ENCODE measurements at regions not wholly inside any gene's neighbourhood (a gene's known extent, or its start where the extent isn't known, plus 50 kb on each side); places are given as distances from the start of the nearest gene placed in this dataset.

- no peak for TF ChIP-seq CTCF (conservative IDR thresholded peaks at IDR 0.05; ENCODE audit: low read depth, low read length)
- no peak overlapping the region for H3K4me3 ChIP-seq (ENCODE audit: low read depth, low read length)
- DNase-seq (ENCODE audit: low read depth): no peak
Observed at GRCh38 chr3:117531078-117531767, 821.6 kb downstream of the TUSC7 start.

DNA sequence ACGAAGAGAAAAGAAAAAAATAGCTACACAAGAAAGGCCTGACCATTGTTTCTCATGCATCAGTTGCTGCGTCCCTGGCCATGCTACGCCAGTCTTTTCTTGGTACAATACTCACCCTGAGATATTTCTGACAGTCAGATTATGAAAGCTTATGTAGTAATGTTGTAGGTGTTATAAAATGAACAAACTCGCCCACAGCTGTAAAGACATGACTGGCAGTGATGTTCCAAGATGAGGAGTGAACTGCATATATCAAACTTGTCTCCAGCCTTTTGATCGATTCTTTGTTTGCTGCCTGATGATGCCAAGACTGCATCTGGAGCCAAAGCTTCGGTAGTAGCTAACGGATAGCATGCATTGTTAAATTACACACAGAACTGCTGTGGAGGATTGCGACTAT lies 822.7 kb downstream of the TUSC7 start:
- no peak for DNase-seq (ENCODE audit: low read depth)
- TF ChIP-seq CTCF (conservative IDR thresholded peaks at IDR 0.05; ENCODE audit: low read depth, low read length): no peak

GRCh38 chr3:117534138-117534537 lies 824.6 kb downstream of the TUSC7 start:
- H3K4me3 ChIP-seq (ENCODE audit: low read depth, low read length): no peak overlapping the region
- no peak for TF ChIP-seq CTCF (conservative IDR thresholded peaks at IDR 0.05; ENCODE audit: low read depth, low read length)
- DNase-seq (ENCODE audit: low read depth): no peak

More for the DNA sequence above, 822.7 kb downstream of the TUSC7 start:
- no peak overlapping the region for H3K4me3 ChIP-seq (ENCODE audit: low read depth, low read length)

GRCh38 chr3:117536006-117536405 lies 826.4 kb downstream of the TUSC7 start:
- no peak for DNase-seq (ENCODE audit: low read depth)
- H3K4me3 ChIP-seq (ENCODE audit: low read depth, low read length): no peak overlapping the region
- TF ChIP-seq CTCF (conservative IDR thresholded peaks at IDR 0.05; ENCODE audit: low read depth, low read length): no peak

DNA sequence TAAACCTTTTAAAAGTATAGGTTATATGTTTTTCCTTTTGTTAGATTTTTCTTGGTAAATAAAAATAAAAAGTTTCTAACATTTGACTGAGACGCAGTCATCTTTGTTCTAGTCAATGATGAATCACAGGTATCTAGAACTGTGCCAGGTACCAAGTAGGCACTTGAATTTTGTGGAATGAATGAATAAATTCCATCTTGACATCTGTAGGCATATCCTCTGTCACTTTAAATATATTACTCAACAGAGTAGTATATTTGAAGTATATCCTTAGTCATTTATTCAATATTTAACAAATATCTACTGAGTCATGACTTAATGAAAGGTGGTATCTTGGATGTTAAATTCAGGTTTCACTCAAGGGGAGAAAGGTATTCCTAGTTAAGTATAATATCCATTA lies 828.4 kb downstream of the TUSC7 start:
- no peak overlapping the region for H3K4me3 ChIP-seq (ENCODE audit: low read depth, low read length)
- no peak for TF ChIP-seq CTCF (conservative IDR thresholded peaks at IDR 0.05; ENCODE audit: low read depth, low read length)
- no peak for DNase-seq (ENCODE audit: low read depth)

DNA sequence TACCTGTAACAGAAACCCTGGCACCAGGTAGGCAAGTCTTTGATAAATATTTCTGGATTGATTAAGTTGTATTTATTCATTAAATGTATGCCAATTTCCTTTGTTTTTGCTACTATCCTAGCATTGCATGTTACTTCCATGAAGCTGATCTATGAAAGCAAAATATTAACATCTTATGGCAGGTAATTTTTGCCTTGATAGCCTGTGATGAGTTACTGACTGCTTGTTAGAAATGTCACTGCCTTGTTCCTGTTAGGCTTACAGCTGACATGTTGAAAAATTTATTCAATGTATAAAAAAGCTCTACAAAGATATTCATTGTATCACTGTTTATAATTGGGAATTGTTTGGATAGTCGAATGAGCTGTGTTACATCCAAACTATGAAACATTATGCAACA lies 830.1 kb downstream of the TUSC7 start:
- DNase-seq (ENCODE audit: low read depth): no peak
- no peak for TF ChIP-seq CTCF (conservative IDR thresholded peaks at IDR 0.05; ENCODE audit: low read depth, low read length)
- no peak overlapping the region for H3K4me3 ChIP-seq (ENCODE audit: low read depth, low read length)

GRCh38 chr3:117540597-117540996 lies 831.0 kb downstream of the TUSC7 start:
- H3K4me3 ChIP-seq (ENCODE audit: low read depth, low read length): no peak overlapping the region
- no peak for DNase-seq (ENCODE audit: low read depth)
- no peak for TF ChIP-seq CTCF (conservative IDR thresholded peaks at IDR 0.05; ENCODE audit: low read depth, low read length)

Measured in epithelial cell of proximal tubule (primary cell).